ENCODE measurements at regions not wholly inside any gene's neighbourhood (a gene's known extent, or its start where the extent isn't known, plus 50 kb on each side); places are given as distances from the start of the nearest gene placed in this dataset.
"Not testable (repeated sequence)": the region's sequence is repeated elsewhere in the genome, so short reads cannot be mapped to it uniquely, and the experiment has no call there.

- FAIRE-seq: no peak
- H3K4me1 ChIP-seq (ENCODE audit: control insufficient read depth in 3 of 3, insufficient read depth in 2 of 3, low read depth in 1 of 3, low read length in 2 of 3): no peaks in the 10 kb centered on the region
Observed at GRCh38 chrX:25726539-25726938, 411.6 kb upstream of the MAGEB18 start.

GRCh38 chrX:25733148-25733547, 405.0 kb upstream of the MAGEB18 start:
- H3K27me3 ChIP-seq (ENCODE audit: control insufficient read depth in 3 of 3, insufficient read depth in 3 of 3, low read length in 3 of 3): no peaks in the 10 kb centered on the region
- H3K27ac ChIP-seq (ENCODE audit: low read depth in 1 of 3, low read length in 2 of 3): no peak overlapping the region
- no peaks in the 10 kb centered on the region for H3K9me3 ChIP-seq (ENCODE audit: control insufficient read depth in 2 of 2, insufficient read depth in 1 of 2, low read depth in 1 of 2, low read length in 1 of 2)
- no peak for DNase-seq
- no peaks in the 10 kb centered on the region for H3K36me3 ChIP-seq (ENCODE audit: control insufficient read depth in 3 of 3, insufficient read depth in 2 of 3, low read depth in 1 of 3, low read length in 3 of 3)
- FAIRE-seq: no peak
- WGBS, 3 donors: 42 to 54% (median 49%) methylated on average over 3 of the region's 3 CpGs
- no peaks in the 10 kb centered on the region for H3K4me1 ChIP-seq (ENCODE audit: control insufficient read depth in 3 of 3, insufficient read depth in 2 of 3, low read depth in 1 of 3, low read length in 2 of 3)
- no peak overlapping the region for H3K4me3 ChIP-seq (ENCODE audit: low read depth in 1 of 3, low read length in 3 of 3)

More at GRCh38 chrX:25726539-25726938, 411.6 kb upstream of the MAGEB18 start:
- no peaks in the 10 kb centered on the region for H3K27me3 ChIP-seq (ENCODE audit: control insufficient read depth in 3 of 3, insufficient read depth in 3 of 3, low read length in 3 of 3)
- no peak overlapping the region for H3K4me3 ChIP-seq (ENCODE audit: low read depth in 1 of 3, low read length in 3 of 3)
- H3K27ac ChIP-seq (ENCODE audit: low read depth in 1 of 3, low read length in 2 of 3): no peak overlapping the region
- DNase-seq: no peak
- no peaks in the 10 kb centered on the region for H3K9me3 ChIP-seq (ENCODE audit: control insufficient read depth in 2 of 2, insufficient read depth in 1 of 2, low read depth in 1 of 2, low read length in 1 of 2)
- no peaks in the 10 kb centered on the region for H3K36me3 ChIP-seq (ENCODE audit: control insufficient read depth in 3 of 3, insufficient read depth in 2 of 3, low read depth in 1 of 3, low read length in 3 of 3)
- 81 to 97% (median 88%) methylated on average over 1 of the region's 1 CpG for WGBS, 3 donors

GRCh38 chrX:25737540-25737939, 400.6 kb upstream of the MAGEB18 start:
- DNase-seq (no peak), FAIRE-seq (no peak)
- Histone ChIP-seq H3K4me3 (ENCODE audit: low read depth in 1 of 3, low read length in 3 of 3) (no peak overlapping the region), H3K27ac (ENCODE audit: low read depth in 1 of 3, low read length in 2 of 3) (no peak overlapping the region), H3K27me3 (ENCODE audit: control insufficient read depth in 3 of 3, insufficient read depth in 3 of 3, low read length in 3 of 3) (no peaks in the 10 kb centered on the region), H3K4me1 (ENCODE audit: control insufficient read depth in 3 of 3, insufficient read depth in 2 of 3, low read depth in 1 of 3, low read length in 2 of 3) (no peaks in the 10 kb centered on the region), H3K36me3 (ENCODE audit: control insufficient read depth in 3 of 3, insufficient read depth in 2 of 3, low read depth in 1 of 3, low read length in 3 of 3) (no peaks in the 10 kb centered on the region), H3K9me3 (ENCODE audit: control insufficient read depth in 2 of 2, insufficient read depth in 1 of 2, low read depth in 1 of 2, low read length in 1 of 2) (no peaks in the 10 kb centered on the region)

GRCh38 chrX:25742334-25742733, 395.8 kb upstream of the MAGEB18 start:
- no peak for DNase-seq
- no peaks in the 10 kb centered on the region for H3K9me3 ChIP-seq (ENCODE audit: control insufficient read depth in 2 of 2, insufficient read depth in 1 of 2, low read depth in 1 of 2, low read length in 1 of 2)
- no peaks in the 10 kb centered on the region for H3K27me3 ChIP-seq (ENCODE audit: control insufficient read depth in 3 of 3, insufficient read depth in 3 of 3, low read length in 3 of 3)
- H3K4me1 ChIP-seq (ENCODE audit: control insufficient read depth in 3 of 3, insufficient read depth in 2 of 3, low read depth in 1 of 3, low read length in 2 of 3): no peaks in the 10 kb centered on the region
- no peak for FAIRE-seq
- H3K27ac ChIP-seq (ENCODE audit: low read depth in 1 of 3, low read length in 2 of 3): no peak overlapping the region
- WGBS, 3 donors: 26 to 68% (median 64%) methylated on average over 2 of the region's 2 CpGs
- no peak overlapping the region for H3K4me3 ChIP-seq (ENCODE audit: low read depth in 1 of 3, low read length in 3 of 3)
- no peaks in the 10 kb centered on the region for H3K36me3 ChIP-seq (ENCODE audit: control insufficient read depth in 3 of 3, insufficient read depth in 2 of 3, low read depth in 1 of 3, low read length in 3 of 3)

GRCh38 chrX:25754399-25754798, 383.7 kb upstream of the MAGEB18 start:
- H3K4me1 ChIP-seq (ENCODE audit: control insufficient read depth in 3 of 3, insufficient read depth in 2 of 3, low read depth in 1 of 3, low read length in 2 of 3): no peaks in the 10 kb centered on the region

GRCh38 chrX:25755194-25755593, 382.9 kb upstream of the MAGEB18 start:
- H3K27ac ChIP-seq (ENCODE audit: low read depth in 1 of 3, low read length in 2 of 3): no peak overlapping the region
- H3K4me3 ChIP-seq (ENCODE audit: low read depth in 1 of 3, low read length in 3 of 3): no peak overlapping the region
- FAIRE-seq (no peak), DNase-seq (no peak)
- no peaks in the 10 kb centered on the region for H3K27me3 ChIP-seq (ENCODE audit: control insufficient read depth in 3 of 3, insufficient read depth in 3 of 3, low read length in 3 of 3)
- no peaks in the 10 kb centered on the region for H3K36me3 ChIP-seq (ENCODE audit: control insufficient read depth in 3 of 3, insufficient read depth in 2 of 3, low read depth in 1 of 3, low read length in 3 of 3)
- H3K4me1 ChIP-seq (ENCODE audit: control insufficient read depth in 3 of 3, insufficient read depth in 2 of 3, low read depth in 1 of 3, low read length in 2 of 3): no peaks in the 10 kb centered on the region
- no peaks in the 10 kb centered on the region for H3K9me3 ChIP-seq (ENCODE audit: control insufficient read depth in 2 of 2, insufficient read depth in 1 of 2, low read depth in 1 of 2, low read length in 1 of 2)

More at GRCh38 chrX:25754399-25754798, 383.7 kb upstream of the MAGEB18 start:
- DNase-seq: no peak
- Histone ChIP-seq H3K27ac (ENCODE audit: low read depth in 1 of 3, low read length in 2 of 3) (no peak overlapping the region), H3K36me3 (ENCODE audit: control insufficient read depth in 3 of 3, insufficient read depth in 2 of 3, low read depth in 1 of 3, low read length in 3 of 3) (no peaks in the 10 kb centered on the region), H3K9me3 (ENCODE audit: control insufficient read depth in 2 of 2, insufficient read depth in 1 of 2, low read depth in 1 of 2, low read length in 1 of 2) (no peaks in the 10 kb centered on the region), H3K4me3 (ENCODE audit: low read depth in 1 of 3, low read length in 3 of 3) (no peak overlapping the region), H3K27me3 (ENCODE audit: control insufficient read depth in 3 of 3, insufficient read depth in 3 of 3, low read length in 3 of 3) (no peaks in the 10 kb centered on the region)
- 54 to 75% (median 62%) methylated on average over 2 of the region's 2 CpGs for WGBS, 3 donors
- no peak for FAIRE-seq

- DNase-seq (no peak), FAIRE-seq (no peak)
- no peak overlapping the region for H3K4me3 ChIP-seq (ENCODE audit: low read depth in 1 of 3, low read length in 3 of 3)
- no peaks in the 10 kb centered on the region for H3K4me1 ChIP-seq (ENCODE audit: control insufficient read depth in 3 of 3, insufficient read depth in 2 of 3, low read depth in 1 of 3, low read length in 2 of 3)
- no peak overlapping the region for H3K27ac ChIP-seq (ENCODE audit: low read depth in 1 of 3, low read length in 2 of 3)
- H3K36me3 ChIP-seq (ENCODE audit: control insufficient read depth in 3 of 3, insufficient read depth in 2 of 3, low read depth in 1 of 3, low read length in 3 of 3): no peaks in the 10 kb centered on the region
- no peaks in the 10 kb centered on the region for H3K27me3 ChIP-seq (ENCODE audit: control insufficient read depth in 3 of 3, insufficient read depth in 3 of 3, low read length in 3 of 3)
- H3K9me3 ChIP-seq (ENCODE audit: control insufficient read depth in 2 of 2, insufficient read depth in 1 of 2, low read depth in 1 of 2, low read length in 1 of 2): no peaks in the 10 kb centered on the region
- 51 to 82% (median 73%) methylated on average over 2 of the region's 2 CpGs for WGBS, 3 donors
Observed at GRCh38 chrX:25762656-25763055, 375.5 kb upstream of the MAGEB18 start.

- H3K36me3 ChIP-seq (ENCODE audit: control insufficient read depth in 3 of 3, insufficient read depth in 2 of 3, low read depth in 1 of 3, low read length in 3 of 3); H3K27me3 ChIP-seq (ENCODE audit: control insufficient read depth in 3 of 3, insufficient read depth in 3 of 3, low read length in 3 of 3); DNase-seq: not testable (repeated sequence)
Observed at GRCh38 chrX:25771853-25772252, 366.3 kb upstream of the MAGEB18 start.

GRCh38 chrX:25797796-25798195, 340.3 kb upstream of the MAGEB18 start:
- not testable (repeated sequence) for H3K36me3 ChIP-seq (ENCODE audit: control insufficient read depth in 3 of 3, insufficient read depth in 2 of 3, low read depth in 1 of 3, low read length in 3 of 3); H3K27ac ChIP-seq (ENCODE audit: low read depth in 1 of 3, low read length in 2 of 3); H3K9me3 ChIP-seq (ENCODE audit: control insufficient read depth in 2 of 2, insufficient read depth in 1 of 2, low read depth in 1 of 2, low read length in 1 of 2); DNase-seq; H3K4me3 ChIP-seq (ENCODE audit: low read depth in 1 of 3, low read length in 3 of 3); H3K4me1 ChIP-seq (ENCODE audit: control insufficient read depth in 3 of 3, insufficient read depth in 2 of 3, low read depth in 1 of 3, low read length in 2 of 3); FAIRE-seq; H3K27me3 ChIP-seq (ENCODE audit: control insufficient read depth in 3 of 3, insufficient read depth in 3 of 3, low read length in 3 of 3)
- 82 to 83% (median 83%) methylated on average over 7 of the region's 7 CpGs for WGBS, 3 donors

More at GRCh38 chrX:25771853-25772252, 366.3 kb upstream of the MAGEB18 start:
- not testable (repeated sequence) for H3K4me1 ChIP-seq (ENCODE audit: control insufficient read depth in 3 of 3, insufficient read depth in 2 of 3, low read depth in 1 of 3, low read length in 2 of 3); H3K9me3 ChIP-seq (ENCODE audit: control insufficient read depth in 2 of 2, insufficient read depth in 1 of 2, low read depth in 1 of 2, low read length in 1 of 2); H3K27ac ChIP-seq (ENCODE audit: low read depth in 1 of 3, low read length in 2 of 3); FAIRE-seq; H3K4me3 ChIP-seq (ENCODE audit: low read depth in 1 of 3, low read length in 3 of 3)
- 83 to 93% (median 85%) methylated on average over 6 to 10 of the region's 10 CpGs for WGBS, 3 donors

All from small intestine (tissue), 7 donors.